ENCODE measurements at regions not wholly inside any gene's neighbourhood (a gene's known extent, or its start where the extent isn't known, plus 50 kb on each side); places are given as distances from the start of the nearest gene placed in this dataset.

DNA sequence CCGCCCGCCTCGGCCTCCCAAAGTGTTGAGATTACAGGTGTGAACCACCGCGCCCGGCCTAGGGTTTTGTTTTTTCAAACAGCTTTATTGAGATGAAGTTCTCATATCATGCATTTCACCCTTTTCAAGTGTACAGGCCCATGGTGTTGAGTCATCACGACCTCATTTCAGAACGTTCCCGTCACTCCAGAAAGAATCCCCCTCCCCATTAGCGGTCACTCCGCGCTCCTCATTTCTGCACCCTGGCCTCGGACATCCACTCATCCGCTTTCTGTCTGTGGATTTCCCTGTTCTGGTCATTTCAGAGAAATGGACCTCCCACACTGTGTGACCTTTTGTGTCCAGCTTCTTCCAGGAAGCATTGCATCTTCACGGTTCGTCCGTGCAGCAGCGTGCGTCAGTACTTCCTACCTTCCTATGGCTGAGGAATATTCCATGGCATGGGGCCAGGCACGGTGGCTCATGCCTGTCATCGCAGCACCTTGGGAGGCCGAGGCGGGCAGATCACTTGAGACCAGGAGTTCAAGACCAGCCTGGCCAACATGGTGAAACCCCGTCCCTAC is 135.2 kb upstream of the GSE1 start:
- TF ChIP-seq CHD2 (IDR thresholded peaks at IDR 0.05; ENCODE audit: low read depth, low read length) (no peak), ZNF333 (CRISPR knock-in tag; IDR thresholded peaks at IDR 0.05; ENCODE audit: borderline replicate concordance) (no peak), ZNF34 (CRISPR knock-in tag; IDR thresholded peaks at IDR 0.05; ENCODE audit: borderline replicate concordance) (no peak)
- TF ChIP-seq, protein P1, sequence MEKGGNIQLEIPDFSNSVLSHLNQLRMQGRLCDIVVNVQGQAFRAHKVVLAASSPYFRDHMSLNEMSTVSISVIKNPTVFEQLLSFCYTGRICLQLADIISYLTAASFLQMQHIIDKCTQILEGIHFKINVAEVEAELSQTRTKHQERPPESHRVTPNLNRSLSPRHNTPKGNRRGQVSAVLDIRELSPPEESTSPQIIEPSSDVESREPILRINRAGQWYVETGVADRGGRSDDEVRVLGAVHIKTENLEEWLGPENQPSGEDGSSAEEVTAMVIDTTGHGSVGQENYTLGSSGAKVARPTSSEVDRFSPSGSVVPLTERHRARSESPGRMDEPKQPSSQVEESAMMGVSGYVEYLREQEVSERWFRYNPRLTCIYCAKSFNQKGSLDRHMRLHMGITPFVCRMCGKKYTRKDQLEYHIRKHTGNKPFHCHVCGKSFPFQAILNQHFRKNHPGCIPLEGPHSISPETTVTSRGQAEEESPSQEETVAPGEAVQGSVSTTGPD (CRISPR knock-in tag; IDR thresholded peaks at IDR 0.05), result no peak
